Liver (tissue), 8 donors: ENCODE measurements at regions not wholly inside any gene's neighbourhood (a gene's known extent, or its start where the extent isn't known, plus 50 kb on each side); places are given as distances from the start of the nearest gene placed in this dataset.

Source experiments
- DNase-seq: peaks from one replicate; pipeline ENCODE4 v3.0.0-alpha.2; 2017; ENCODE audit warnings: low spot score
- H3K27ac ChIP-seq, 2 donors: one replicate each; pipeline ENCODE4 v1.7.0; 2013; ENCODE audit warnings: inconsistent platforms in 2 of 2, low read length in 2 of 2, control low read depth in 1 of 2, low read depth in 1 of 2, mild to moderate bottlenecking in 1 of 2
- H3K27me3 ChIP-seq, 4 donors: one replicate each; pipeline versions ENCODE4 v1.6.1 to v1.7.0; 2013; ENCODE audit warnings: low read length in 3 of 4, inconsistent platforms in 1 of 4, mild to moderate bottlenecking in 1 of 4, moderate library complexity in 1 of 4; ENCODE audit not compliant: control insufficient read depth in 4 of 4, insufficient read depth in 4 of 4
- H3K36me3 ChIP-seq, 4 donors: one replicate each; pipeline versions ENCODE4 v1.6.1 to v1.7.0; 2013; ENCODE audit warnings: low read length in 3 of 4, mild to moderate bottlenecking in 3 of 4, low read depth in 1 of 4, moderate library complexity in 1 of 4; ENCODE audit not compliant: control insufficient read depth in 4 of 4, insufficient read depth in 3 of 4
- H3K4me1 ChIP-seq, 4 donors: one replicate each; pipeline versions ENCODE4 v1.6.1 to v1.7.0; 2013; ENCODE audit warnings: low read length in 3 of 4, mild to moderate bottlenecking in 3 of 4, moderate library complexity in 1 of 4; ENCODE audit not compliant: control insufficient read depth in 4 of 4, insufficient read depth in 4 of 4
- H3K4me3 ChIP-seq, 3 donors: one replicate each; pipeline versions ENCODE4 v1.6.1 to v1.7.0; 2013; ENCODE audit warnings: low read length in 3 of 3, control low read depth in 1 of 3, low read depth in 1 of 3, mild to moderate bottlenecking in 1 of 3
- H3K9ac ChIP-seq, 2 donors: one replicate each; pipeline ENCODE4 v1.7.0; 2013; ENCODE audit warnings: low read length in 2 of 2, mild to moderate bottlenecking in 2 of 2, moderate library complexity in 2 of 2, control low read depth in 1 of 2, low read depth in 1 of 2
- H3K9me3 ChIP-seq, 4 donors: one replicate each; pipeline versions ENCODE4 v1.6.1 to v1.7.0; 2013; ENCODE audit warnings: low read length in 3 of 4; ENCODE audit not compliant: control insufficient read depth in 4 of 4
- ATF3 ChIP-seq: IDR thresholded peaks from 2 replicates; pipeline ENCODE4 v1.6.1; 2016; ENCODE audit warnings: antibody characterized with exemption
- CTCF ChIP-seq: fragments of 150-350 bp; IDR thresholded peaks from 2 replicates; pipeline ENCODE4 v1.5.1; 2017; ENCODE audit warnings: improper control_type of control experiment, low read depth, low read length; ENCODE audit not compliant: missing input control
- EGR1 ChIP-seq, 2 donors: IDR thresholded peaks; 2 replicates each; pipeline ENCODE4 v1.6.1; 2016 to 2018; ENCODE audit warnings: antibody characterized with exemption in 2 of 2, low read depth in 2 of 2
- FOXA1 ChIP-seq: IDR thresholded peaks from 2 replicates; pipeline ENCODE4 v1.6.1; 2016; ENCODE audit warnings: antibody characterized with exemption
- FOXA2 ChIP-seq: IDR thresholded peaks from 2 replicates; pipeline ENCODE4 v1.6.1; 2016; ENCODE audit warnings: antibody characterized with exemption
- HNF4A ChIP-seq, 2 donors: conservative IDR thresholded peaks; 2 replicates each; pipeline ENCODE4 v1.6.1; 2016; ENCODE audit warnings: antibody characterized with exemption in 2 of 2, mild to moderate bottlenecking in 2 of 2
- HNF4G ChIP-seq: IDR thresholded peaks from 2 replicates; pipeline ENCODE4 v1.6.1; 2016; ENCODE audit warnings: antibody characterized with exemption
- JUND ChIP-seq, 2 donors: IDR thresholded peaks; 2 replicates each; pipeline ENCODE4 v1.6.1; 2016; ENCODE audit warnings: antibody characterized with exemption in 2 of 2
- MAX ChIP-seq: IDR thresholded peaks from 2 replicates; pipeline ENCODE4 v1.6.1; 2016; ENCODE audit warnings: antibody characterized with exemption
- NR2F2 ChIP-seq: IDR thresholded peaks from 2 replicates; pipeline ENCODE4 v1.6.1; 2016; ENCODE audit warnings: antibody characterized with exemption
- RAD21 ChIP-seq, 2 donors: IDR thresholded peaks; 2 replicates each; pipeline ENCODE4 v1.6.1; 2016; ENCODE audit warnings: antibody characterized with exemption in 2 of 2, mild to moderate bottlenecking in 2 of 2
- REST ChIP-seq: IDR thresholded peaks from 2 replicates; pipeline ENCODE4 v1.6.1; 2016; ENCODE audit warnings: antibody characterized with exemption, mild to moderate bottlenecking
- SP1 ChIP-seq: IDR thresholded peaks from 2 replicates; pipeline ENCODE4 v1.6.1; 2018; ENCODE audit warnings: antibody characterized with exemption, mild to moderate bottlenecking
- TAF1 ChIP-seq: conservative IDR thresholded peaks from 2 replicates; pipeline ENCODE4 v1.6.1; 2016; ENCODE audit warnings: antibody characterized with exemption, mild to moderate bottlenecking
- YY1 ChIP-seq: IDR thresholded peaks from 2 replicates; pipeline ENCODE4 v1.6.1; 2016; ENCODE audit warnings: antibody characterized with exemption, mild to moderate bottlenecking
- ZBTB33 ChIP-seq: IDR thresholded peaks from 2 replicates; pipeline ENCODE4 v1.6.1; 2016; ENCODE audit warnings: antibody characterized with exemption
- WGBS: extraction: QIAGEN DNeasy Blood & Tissue Kit; methylation state at CpG from one replicate; pipeline ENCODE4 v1.1.7; 2013; 5-methylcytosine and 5-hydroxymethylcytosine counted together
- donor health status: healthy.
- donor health status: healthy.
- donor health status: healthy.
- donor health status: healthy.
- donor health status: healthy.

GRCh38 chr7:25056368-25056767 is 68.7 kb downstream of the CYCS start:
- Histone ChIP-seq H3K4me1 (no peaks in the 10 kb centered on the region), H3K4me3 (no peak overlapping the region), H3K9ac (no peak overlapping the region), H3K27ac (no peak overlapping the region), H3K27me3 (peaks cover 0 to 9% (median 0%) of the 10 kb centered on the region in 4 donors), H3K36me3 (no peaks in the 10 kb centered on the region), H3K9me3 (no peaks in the 10 kb centered on the region)
- DNase-seq = no peak
- TF ChIP-seq RAD21 (IDR thresholded peaks at IDR 0.05) = no peak
- TF ChIP-seq TAF1 = no peak
- no peak for TF ChIP-seq MAX
- TF ChIP-seq ZBTB33 = no peak
- TF ChIP-seq FOXA2 = no peak
- no peak for TF ChIP-seq YY1
- TF ChIP-seq EGR1 (IDR thresholded peaks at IDR 0.05; ENCODE audit: low read depth in 2 of 2) = no peak
- TF ChIP-seq CTCF = no peak
- no peak for TF ChIP-seq SP1
- no peak for TF ChIP-seq HNF4G
- no peak for TF ChIP-seq ATF3
- TF ChIP-seq REST = no peak
- TF ChIP-seq NR2F2 = no peak
- TF ChIP-seq FOXA1 = no peak
- TF ChIP-seq HNF4A (conservative IDR thresholded peaks at IDR 0.05) = no peak
- no peak for TF ChIP-seq JUND (IDR thresholded peaks at IDR 0.05)
- WGBS = 90% methylated on average over 4 of the region's 4 CpGs

GRCh38 chr7:25055520-25056220 is 69.4 kb downstream of the CYCS start:
- TF ChIP-seq SP1 (no peak), HNF4A (conservative IDR thresholded peaks at IDR 0.05) (no peak), YY1 (no peak), MAX (no peak), HNF4G (no peak), FOXA2 (no peak), RAD21 (IDR thresholded peaks at IDR 0.05) (no peak), NR2F2 (no peak)
- H3K27ac ChIP-seq = no peak overlapping the region
- WGBS = 84% methylated on average over 6 of the region's 6 CpGs
- no peaks in the 10 kb centered on the region for H3K36me3 ChIP-seq
- H3K4me1 ChIP-seq = no peaks in the 10 kb centered on the region
- H3K9me3 ChIP-seq = no peaks in the 10 kb centered on the region
- H3K9ac ChIP-seq = no peak overlapping the region
- H3K4me3 ChIP-seq = no peak overlapping the region
- peaks cover 0 to 9% (median 0%) of the 10 kb centered on the region in 4 donors for H3K27me3 ChIP-seq
- no peak for DNase-seq
